D721Med (cell line): ENCODE measurements at regions not wholly inside any gene's neighbourhood (a gene's known extent, or its start where the extent isn't known, plus 50 kb on each side); places are given as distances from the start of the nearest gene placed in this dataset.

ENCODE experiments used
- DNase-seq: peaks from one replicate; pipeline ENCODE4 v3.0.0; 2011; ENCODE audit warnings: low spot score; ENCODE audit not compliant: insufficient read length
- FAIRE-seq: peaks from 2 replicates; lab custom pipeline; 2011; peaks lifted over from hg19 to GRCh38; lab: Jason Lieb, UNC
- TF ChIP-seq, protein P1 (sequence below): IDR thresholded peaks from 2 replicates; pipeline ENCODE4 v1.5.1; 2012; ENCODE audit warnings: mild to moderate bottlenecking, control low read depth; ENCODE audit not compliant: insufficient read depth; ENCODE audit errors: missing control alignments

DNA sequence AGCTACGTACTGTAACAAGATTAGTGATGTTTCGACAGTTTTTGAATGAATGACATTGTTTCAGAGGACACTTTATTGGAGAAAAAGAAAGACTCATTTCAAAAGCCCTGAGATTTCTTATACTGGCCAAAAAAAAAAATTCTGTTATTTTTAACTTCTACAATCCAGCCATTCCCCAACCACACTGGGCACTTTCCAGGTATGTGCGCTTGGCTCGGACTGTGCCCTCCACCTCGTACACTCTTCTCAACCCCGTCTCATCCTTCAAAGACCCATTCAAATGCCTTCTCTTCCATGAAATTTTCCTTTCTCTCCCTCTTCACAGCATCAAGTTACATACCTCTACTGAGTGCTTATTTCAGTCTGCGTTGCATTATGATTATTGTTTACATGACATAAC, 328.5 kb upstream of the SOX2 start:
- FAIRE-seq (no peak), DNase-seq (no peak)
- TF ChIP-seq, protein P1, sequence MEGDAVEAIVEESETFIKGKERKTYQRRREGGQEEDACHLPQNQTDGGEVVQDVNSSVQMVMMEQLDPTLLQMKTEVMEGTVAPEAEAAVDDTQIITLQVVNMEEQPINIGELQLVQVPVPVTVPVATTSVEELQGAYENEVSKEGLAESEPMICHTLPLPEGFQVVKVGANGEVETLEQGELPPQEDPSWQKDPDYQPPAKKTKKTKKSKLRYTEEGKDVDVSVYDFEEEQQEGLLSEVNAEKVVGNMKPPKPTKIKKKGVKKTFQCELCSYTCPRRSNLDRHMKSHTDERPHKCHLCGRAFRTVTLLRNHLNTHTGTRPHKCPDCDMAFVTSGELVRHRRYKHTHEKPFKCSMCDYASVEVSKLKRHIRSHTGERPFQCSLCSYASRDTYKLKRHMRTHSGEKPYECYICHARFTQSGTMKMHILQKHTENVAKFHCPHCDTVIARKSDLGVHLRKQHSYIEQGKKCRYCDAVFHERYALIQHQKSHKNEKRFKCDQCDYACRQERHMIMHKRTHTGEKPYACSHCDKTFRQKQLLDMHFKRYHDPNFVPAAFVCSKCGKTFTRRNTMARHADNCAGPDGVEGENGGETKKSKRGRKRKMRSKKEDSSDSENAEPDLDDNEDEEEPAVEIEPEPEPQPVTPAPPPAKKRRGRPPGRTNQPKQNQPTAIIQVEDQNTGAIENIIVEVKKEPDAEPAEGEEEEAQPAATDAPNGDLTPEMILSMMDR, result no peak

- no peak for DNase-seq
- FAIRE-seq, result no peak
- TF ChIP-seq, protein P1, result no peak
Measured at GRCh38 chr3:181382656-181383055, 329.1 kb upstream of the SOX2 start.

GRCh38 chr3:181379278-181379677, 332.4 kb upstream of the SOX2 start:
- TF ChIP-seq, protein P1, result no peak
- DNase-seq (no peak), FAIRE-seq (no peak)

DNA sequence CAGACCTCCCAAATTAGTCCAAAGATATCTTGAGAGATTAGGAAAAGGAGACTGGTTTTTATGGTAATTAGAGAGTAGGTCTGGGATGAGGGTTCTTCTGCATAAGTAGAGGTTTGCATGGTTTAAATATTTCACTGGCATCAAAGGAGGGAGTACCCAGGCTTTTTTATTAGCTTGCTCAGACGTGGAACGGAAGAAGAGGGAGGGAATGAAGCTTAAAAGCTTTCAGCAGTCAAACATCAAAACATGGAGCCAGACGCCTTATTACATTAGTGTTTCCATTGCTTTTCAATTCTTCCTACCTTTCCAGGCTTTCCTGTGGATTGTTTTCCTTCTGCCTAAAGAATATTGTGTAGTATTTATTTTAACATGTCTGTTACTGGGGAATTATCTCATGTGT, 342.1 kb upstream of the SOX2 start:
- TF ChIP-seq, protein P1, result no peak
- DNase-seq, result no peak
- FAIRE-seq, result no peak

- TF ChIP-seq, protein P1, result no peak
- no peak for FAIRE-seq
- no peak for DNase-seq
Measured at GRCh38 chr3:181363231-181363630, 348.5 kb upstream of the SOX2 start.

DNA sequence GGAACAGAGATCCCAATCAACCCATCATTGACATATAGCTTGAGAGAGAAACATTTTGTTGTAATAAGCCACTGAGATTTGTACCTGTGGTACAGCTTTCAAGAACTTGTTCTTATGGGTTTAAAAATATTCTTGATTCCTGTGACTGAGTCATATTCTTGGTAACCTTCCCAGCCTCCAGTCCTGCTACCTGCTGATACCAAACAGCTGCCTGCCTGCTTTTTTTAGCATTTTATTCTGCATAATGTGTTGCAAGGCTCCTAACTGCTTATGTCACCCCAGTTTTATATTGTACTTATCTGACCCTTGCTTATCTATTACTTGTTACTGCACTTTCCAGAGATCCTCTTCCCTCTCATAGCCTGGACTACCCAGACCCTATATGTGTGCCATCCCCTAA, 349.3 kb upstream of the SOX2 start:
- DNase-seq (no peak), FAIRE-seq (no peak)
- TF ChIP-seq, protein P1, result no peak

DNA sequence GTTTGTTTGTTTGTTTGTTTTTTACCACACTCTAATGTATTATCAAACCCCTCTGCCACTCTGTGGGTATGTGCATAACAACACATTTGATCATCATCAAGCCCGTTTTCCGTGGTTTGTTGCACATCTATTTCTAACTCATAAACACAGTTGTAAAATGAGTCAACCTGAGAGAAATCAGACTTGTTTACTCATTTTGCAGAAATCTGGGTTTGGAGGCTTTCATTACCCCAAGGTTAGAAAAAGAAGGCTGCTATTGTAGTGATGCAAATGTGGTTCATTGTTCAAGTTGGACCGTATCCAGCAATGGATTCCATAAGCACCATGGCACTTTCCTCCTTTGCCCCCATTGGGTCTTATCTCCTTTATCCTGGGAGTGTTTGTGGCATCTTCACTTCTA, 353.2 kb upstream of the SOX2 start:
- DNase-seq (no peak), FAIRE-seq (no peak)
- TF ChIP-seq, protein P1, result no peak
